ENCODE measurements at regions not wholly inside any gene's neighbourhood (a gene's known extent, or its start where the extent isn't known, plus 50 kb on each side); places are given as distances from the start of the nearest gene placed in this dataset.
A peak's percentile ranks its signal among the peaks of the same experiment; 100 is the strongest.
"Not testable (repeated sequence)": the region's sequence is repeated elsewhere in the genome, so short reads cannot be mapped to it uniquely, and the experiment has no call there.

DNA sequence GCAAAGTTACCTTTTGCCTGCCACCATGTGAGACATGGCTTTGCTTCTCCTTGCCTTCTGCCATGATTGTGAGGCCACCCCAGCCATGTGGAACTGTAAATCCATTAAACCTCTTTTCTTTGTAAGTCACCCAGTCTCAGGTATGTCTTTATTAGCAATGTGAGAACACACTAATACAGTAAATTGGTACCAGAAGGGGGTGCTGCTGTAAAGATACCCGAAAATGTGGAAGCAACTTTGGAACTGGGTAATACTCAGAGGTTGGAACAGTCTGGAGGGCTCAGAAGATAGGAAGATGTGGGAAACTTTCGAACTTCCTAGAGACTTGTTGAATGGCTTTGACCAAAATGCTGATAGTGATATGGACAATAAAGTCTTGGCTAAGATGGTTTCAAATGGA is 184.8 kb upstream of the LHX8 start:
- not testable (repeated sequence) for DNase-seq

DNA sequence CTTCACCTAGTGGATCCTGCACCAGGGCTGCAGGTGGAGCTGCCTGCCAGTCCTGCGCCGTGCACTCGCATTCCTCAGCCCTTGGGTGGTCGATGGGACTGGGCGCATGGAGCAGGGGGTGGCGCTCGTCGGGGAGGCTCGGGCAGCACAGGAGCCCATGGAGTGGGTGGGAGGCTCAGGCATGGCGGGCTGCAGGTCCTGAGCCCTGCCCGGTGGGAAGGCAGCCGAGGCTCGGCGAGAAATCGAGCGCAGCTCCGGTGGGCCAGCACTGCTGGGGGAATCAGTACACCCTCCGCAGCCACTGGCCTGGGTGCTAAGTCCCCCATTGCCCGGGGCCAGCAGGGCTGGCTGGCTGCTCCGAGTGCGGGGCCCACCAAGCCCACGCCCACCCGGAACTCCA is 182.2 kb upstream of the LHX8 start:
- not testable (repeated sequence) for DNase-seq

DNA sequence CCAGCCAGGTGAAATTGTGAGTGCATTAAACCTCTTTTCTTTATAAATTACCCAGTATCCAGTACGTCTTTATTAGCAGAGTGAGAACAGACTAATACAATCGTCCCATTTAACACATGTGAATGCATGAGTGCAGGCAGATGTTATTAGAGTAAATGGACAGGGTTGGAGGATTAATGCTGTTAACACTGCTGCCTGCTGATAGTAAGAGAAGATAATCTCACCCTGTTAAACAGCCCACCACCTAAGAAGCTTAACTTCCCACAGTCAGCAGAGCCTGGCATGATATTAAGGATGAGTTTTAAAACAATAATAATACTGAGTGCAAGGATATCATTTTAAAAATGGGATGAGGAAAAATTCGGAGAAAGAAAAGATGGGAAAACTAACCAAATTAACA is 181.4 kb upstream of the LHX8 start:
- no peak for DNase-seq

DNA sequence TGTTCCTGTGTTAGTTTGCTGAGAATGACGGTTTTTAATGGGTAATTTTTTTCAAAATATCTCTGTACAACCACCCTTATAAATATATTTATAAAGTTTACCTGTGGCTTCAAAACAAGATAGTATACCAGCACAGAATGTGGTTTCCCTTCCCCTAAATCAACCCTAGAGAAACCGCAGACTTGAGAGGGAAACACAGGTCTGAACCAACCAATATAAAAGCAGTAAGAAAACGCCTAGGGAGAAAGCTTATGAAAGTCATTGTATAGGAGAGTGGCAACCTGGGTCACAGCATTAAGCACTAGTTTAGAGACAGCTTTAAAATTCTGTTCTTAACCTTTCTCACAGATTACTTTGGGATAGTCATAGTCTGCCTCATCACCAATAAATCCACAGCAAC is 180.6 kb upstream of the LHX8 start:
- DNase-seq: no peak

DNA sequence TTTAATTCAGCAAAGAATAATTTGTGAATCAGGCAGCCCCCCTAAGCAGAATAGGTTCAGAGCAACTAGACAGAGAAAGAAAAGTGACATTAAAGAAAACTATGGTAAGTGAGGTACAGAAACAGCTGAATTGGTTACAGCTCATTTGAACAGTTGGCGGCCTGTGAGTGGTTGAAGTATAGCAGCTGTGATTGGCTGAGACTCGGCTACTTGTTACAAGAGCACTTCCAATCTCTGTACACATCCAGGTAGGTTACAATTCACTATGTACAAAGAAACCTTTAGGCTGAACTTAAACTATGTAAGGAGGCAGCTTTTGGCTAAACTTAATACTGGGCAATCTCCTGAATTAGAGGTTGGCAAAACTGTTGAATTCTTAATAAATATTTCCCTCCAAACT is 171.1 kb upstream of the LHX8 start:
- DNase-seq: no peak

- peak; percentile 1 for DNase-seq
Measured at GRCh38 chr1:74964508-74965102, 169.6 kb upstream of the LHX8 start.

DNA sequence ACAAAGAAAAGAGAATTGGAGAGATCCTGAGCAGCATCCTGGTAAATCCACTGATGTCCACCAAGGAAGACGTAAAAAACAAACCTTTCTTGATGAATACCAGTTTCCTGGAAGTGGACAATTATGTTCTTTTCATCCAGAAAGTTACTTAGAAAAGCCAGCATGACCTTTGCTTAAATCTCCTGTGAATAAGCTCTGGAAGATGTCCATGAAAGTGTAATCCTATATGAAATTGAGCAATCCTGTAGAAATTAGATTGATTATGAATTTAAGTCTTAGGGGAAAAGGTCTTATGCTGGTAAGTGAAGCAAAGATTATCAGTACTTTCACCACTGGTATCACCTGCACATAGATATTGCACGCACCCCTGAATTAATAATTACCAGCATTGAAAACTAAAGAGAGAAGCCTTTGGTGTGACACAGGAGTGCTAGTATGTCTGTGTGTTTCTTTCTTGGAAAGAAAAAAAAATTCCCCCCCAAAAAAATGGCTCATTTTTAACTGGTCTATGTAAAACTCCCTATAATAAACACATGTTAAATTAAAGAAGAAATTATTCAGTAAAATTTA is 164.5 kb upstream of the LHX8 start:
- DNase-seq: no peak

GRCh38 chr1:74971982-74972381 is 162.2 kb upstream of the LHX8 start:
- DNase-seq: no peak

DNA sequence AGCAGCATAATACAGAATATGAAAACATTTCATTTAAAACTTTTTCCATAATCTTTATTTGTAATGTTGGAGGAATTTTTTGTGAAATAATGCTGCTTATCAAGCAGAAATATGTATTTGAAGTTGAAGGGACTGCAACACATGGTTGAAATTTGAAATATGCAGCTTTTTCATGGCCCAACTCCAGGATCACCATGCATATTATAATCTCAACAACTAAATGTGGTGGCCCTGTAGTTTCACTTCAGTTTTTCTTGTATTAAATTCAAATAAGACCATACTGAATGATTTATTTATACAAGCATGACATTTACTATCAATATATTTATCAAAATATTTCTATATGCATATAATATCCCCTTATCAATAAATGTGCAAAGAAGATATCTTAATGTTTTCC is 157.7 kb upstream of the LHX8 start:
- DNase-seq: no peak

DNA sequence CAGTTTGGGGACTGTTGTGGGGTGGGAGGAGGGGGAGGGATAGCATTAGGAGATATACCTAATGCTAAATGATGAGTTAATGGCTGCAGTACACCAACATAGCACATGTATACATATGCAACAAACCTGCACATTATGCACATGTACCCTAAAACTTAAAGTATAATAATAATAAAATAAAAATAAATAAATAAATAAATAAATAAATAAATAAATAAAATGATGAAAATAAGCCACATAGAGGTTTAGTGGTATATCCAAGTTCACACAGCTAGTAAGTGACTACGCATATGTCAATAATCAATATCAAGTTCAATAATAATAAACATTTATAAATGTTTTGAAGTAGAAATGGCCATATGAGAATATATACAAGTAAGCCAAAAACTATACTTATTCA is 141.7 kb upstream of the LHX8 start:
- DNase-seq: not testable (repeated sequence)

- DNase-seq: no peak
Measured at GRCh38 chr1:74995821-74996220, 138.4 kb upstream of the LHX8 start.

DNA sequence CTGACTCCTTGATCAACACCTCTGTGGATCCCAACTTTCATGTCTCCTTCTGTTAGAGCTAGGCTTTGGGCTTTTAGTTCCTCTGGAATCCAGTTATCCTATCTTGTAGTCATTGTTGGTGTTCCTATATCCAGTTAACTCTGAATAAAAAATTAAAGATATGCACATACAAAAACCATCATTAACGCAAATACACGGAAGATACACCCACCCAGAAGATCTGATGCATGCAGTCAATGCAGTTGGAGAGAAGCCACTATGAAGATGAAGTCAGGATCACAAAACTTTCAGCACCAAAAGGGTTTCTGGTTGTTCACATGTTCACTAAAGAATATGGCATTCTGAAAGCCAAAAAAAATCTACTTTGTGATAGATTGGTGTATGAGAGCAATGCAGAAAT is 123.6 kb upstream of the LHX8 start:
- no peak for DNase-seq

DNA sequence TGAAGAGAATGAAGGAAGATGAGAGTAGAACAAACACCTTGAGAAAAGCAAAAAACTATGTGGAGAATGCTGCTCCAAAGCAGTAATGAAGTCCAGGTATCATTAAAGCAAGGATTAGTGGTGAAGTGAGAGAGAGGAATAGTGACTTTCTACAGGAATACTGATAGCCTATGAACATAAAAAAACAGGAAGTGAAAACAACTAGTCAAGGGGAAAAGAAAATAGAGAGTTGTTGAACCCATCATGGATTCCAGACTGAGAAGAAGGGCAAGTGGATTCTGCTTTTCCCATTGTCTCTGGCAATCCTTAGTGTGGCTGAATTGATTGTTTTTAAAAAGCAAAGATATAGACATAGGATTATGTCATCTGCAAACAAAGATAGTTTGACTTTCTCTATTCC is 119.9 kb upstream of the LHX8 start:
- DNase-seq: no peak

- DNase-seq: no peak
Measured at GRCh38 chr1:75023005-75023404, 111.2 kb upstream of the LHX8 start.

GRCh38 chr1:75034376-75034775 is 99.8 kb upstream of the LHX8 start:
- no peak for DNase-seq

DNA sequence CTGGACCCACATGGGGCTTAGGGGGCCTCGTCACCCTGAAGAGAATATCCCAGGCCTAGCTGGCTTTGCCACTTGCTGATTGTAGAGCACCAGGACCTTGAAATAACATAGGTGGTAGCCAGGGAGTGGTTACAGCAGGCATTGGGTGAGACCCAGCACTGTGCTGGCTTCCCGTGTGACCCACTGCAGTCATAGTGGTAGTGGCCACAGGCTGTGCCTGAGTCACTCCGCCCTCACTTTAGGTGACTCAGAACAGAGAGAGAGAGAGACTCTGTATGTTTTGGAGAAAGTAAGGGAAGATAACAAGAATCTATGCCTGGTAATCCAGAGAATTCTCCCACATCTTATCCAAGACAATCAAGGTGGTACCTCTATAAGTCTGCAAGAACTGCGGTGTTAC is 98.7 kb upstream of the LHX8 start:
- DNase-seq: no peak

GRCh38 chr1:75053207-75053606 is 81.0 kb upstream of the LHX8 start:
- DNase-seq: no peak

DNA sequence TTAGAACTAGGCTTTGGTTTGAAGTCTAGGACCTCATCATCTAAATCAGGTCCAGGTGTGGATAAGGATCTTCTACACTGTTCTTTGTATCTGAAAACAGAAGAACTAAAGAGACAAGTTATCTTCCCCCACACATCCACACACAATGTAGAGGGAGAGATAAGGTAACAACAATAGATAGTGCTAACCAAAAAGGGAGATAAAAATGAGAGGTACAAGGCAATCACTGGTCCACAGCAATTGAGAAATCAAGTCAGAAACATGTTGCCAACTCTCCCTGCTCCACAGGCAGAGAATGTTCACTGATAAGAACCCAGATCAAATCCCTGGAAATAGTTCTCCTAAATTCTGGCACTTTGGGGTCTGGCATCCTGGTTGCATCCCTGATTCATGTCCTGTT is 75.8 kb upstream of the LHX8 start:
- DNase-seq: no peak

GRCh38 chr1:75062111-75062510 is 72.1 kb upstream of the LHX8 start:
- no peak for DNase-seq

- no peak for DNase-seq
Measured at GRCh38 chr1:75067975-75068374, 66.2 kb upstream of the LHX8 start.

GRCh38 chr1:75074831-75075395 is 59.3 kb upstream of the LHX8 start:
- DNase-seq: no peak

DNA sequence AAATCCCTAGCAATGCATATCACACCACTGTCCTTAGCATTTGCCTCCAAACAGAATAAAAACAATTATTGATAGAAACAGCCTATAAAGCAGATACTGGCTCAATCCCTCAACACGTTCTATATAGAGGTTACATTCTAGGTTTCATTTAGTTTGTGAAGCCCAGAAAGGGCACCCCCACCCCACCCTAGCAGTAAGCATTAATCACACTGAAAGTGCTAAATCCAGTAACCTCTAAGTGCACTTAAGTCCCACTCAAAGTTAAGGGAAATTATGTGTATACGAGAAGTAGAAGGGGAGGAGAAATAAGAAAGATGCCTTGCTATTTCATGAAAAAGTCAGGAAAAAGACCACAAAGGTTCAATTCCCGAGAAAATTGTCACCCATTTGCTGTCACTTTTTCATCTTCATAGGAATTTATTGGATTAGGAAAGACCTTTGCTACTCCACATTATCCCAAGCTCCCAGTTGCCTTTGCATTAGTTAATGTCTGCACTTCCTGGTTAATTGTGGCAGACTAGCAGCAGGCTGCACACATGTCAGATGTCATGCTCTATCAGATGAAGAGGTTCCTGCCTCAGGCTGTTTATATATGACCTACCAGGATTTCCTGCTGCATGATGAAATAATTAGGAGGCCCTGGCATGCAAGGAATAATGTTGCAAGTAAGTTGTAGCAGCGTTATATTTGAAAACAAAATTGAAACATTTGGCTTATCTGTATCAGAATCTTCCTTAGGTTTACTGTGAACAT is 54.5 kb upstream of the LHX8 start:
- no peak for DNase-seq

GRCh38 chr1:75083223-75083622 is 51.0 kb upstream of the LHX8 start:
- DNase-seq: no peak

DNA sequence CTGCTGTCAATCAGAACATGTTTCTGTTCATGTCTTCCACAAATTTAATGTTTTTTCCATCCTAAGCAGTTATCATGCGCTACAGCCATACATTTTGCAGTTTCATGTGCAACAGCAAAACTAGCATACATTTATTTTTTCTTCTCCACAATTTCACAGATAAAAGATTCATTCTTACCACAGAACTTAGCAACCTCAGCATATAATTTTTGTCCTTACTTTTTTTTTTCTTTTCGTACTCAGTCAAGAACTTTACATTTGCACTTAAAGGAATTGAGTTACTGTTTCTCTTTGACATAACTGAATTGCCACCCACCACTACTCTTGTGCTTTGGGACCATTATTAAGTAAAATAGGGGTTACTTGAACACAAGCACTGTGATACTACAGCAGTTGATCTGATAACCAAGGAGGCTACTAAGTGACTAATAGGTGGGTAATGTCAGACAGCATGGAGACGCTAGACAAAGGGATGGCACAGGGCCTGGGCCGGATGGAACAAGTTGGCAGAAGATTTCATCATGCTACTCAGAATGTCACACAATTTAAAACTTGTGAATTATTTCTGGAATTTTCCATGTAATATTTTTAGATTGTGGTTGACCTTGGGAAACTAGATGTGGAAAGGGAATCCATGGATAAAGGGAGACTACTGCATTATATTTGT is 50.2 kb upstream of the LHX8 start:
- no peak for DNase-seq
